A673 (cell line): ENCODE measurements at regions not wholly inside any gene's neighbourhood (a gene's known extent, or its start where the extent isn't known, plus 50 kb on each side); places are given as distances from the start of the nearest gene placed in this dataset.

ENCODE experiments used
- BruUV-seq: library from RNA; stranded (reverse); fragments of 400-500 nt; replicated peaks from 2 replicates; lab custom pipeline; 2021; lab: Mats Ljungman, UMichigan
- CTCF ChIA-PET: fragments of 300-600 bp; sonication (Branson Sonifier 250); formaldehyde crosslinking; loops from one replicate; lab custom pipeline; 2022; ENCODE audit warnings: antibody characterized with exemption; lab: Charles Lee
- POLR2A ChIA-PET: fragments of 300-600 bp; sonication (Branson Sonifier 250); formaldehyde crosslinking; loops from one replicate; lab custom pipeline; 2022; ENCODE audit warnings: antibody characterized with exemption; ENCODE audit not compliant: low non-redundant PET; lab: Charles Lee
- DNase-seq: peaks from one replicate; pipeline ENCODE4 v3.0.0-alpha.2; 2015; ENCODE audit warnings: low spot score
- H3K27ac ChIP-seq: fragments of 200-600 bp; sonication (generic); 2 replicates; pipeline ENCODE4 v1.5.1; 2016; ENCODE audit warnings: mixed run types, low read depth, mild to moderate bottlenecking, mixed read lengths, antibody characterized with exemption, low read length; ENCODE audit not compliant: poor library complexity, severe bottlenecking
- H3K27me3 ChIP-seq: fragments of 200-600 bp; sonication (generic); replicated peaks from 2 replicates; pipeline ENCODE4 v1.6.1; 2017; ENCODE audit warnings: mixed run types, low read depth, mild to moderate bottlenecking, mixed read lengths, antibody characterized with exemption, low read length; ENCODE audit not compliant: insufficient read depth, poor library complexity
- H3K36me3 ChIP-seq: fragments of 200-600 bp; sonication (generic); 2 replicates; pipeline ENCODE4 v1.6.1; 2016; ENCODE audit warnings: mixed run types, mild to moderate bottlenecking, mixed read lengths, antibody characterized with exemption, low read length; ENCODE audit not compliant: insufficient read depth, poor library complexity, severe bottlenecking
- H3K4me1 ChIP-seq: fragments of 200-600 bp; sonication (generic); 2 replicates; pipeline ENCODE4 v1.6.1; 2017; ENCODE audit warnings: mixed run types, mild to moderate bottlenecking, mixed read lengths, antibody characterized with exemption, low read length; ENCODE audit not compliant: insufficient read depth, poor library complexity, severe bottlenecking
- H3K4me3 ChIP-seq: fragments of 200-600 bp; sonication (generic); 2 replicates; pipeline ENCODE4 v1.5.1; 2016; ENCODE audit warnings: low read depth, mixed run types, mild to moderate bottlenecking, mixed read lengths, low read length; ENCODE audit not compliant: poor library complexity, severe bottlenecking
- H3K9me3 ChIP-seq: fragments of 200-600 bp; sonication (generic); 2 replicates; pipeline ENCODE4 v1.6.1; 2016; ENCODE audit warnings: mixed run types, low read depth, mild to moderate bottlenecking, mixed read lengths, antibody characterized with exemption, low read length; ENCODE audit not compliant: poor library complexity, severe bottlenecking
- EZH2 ChIP-seq: fragments of 200-600 bp; sonication (generic); IDR thresholded peaks from 2 replicates; pipeline ENCODE4 v1.6.1; 2017; ENCODE audit warnings: borderline replicate concordance, low read depth, mild to moderate bottlenecking, mixed read lengths, antibody characterized with exemption, low read length; ENCODE audit not compliant: poor library complexity, severe bottlenecking
- intact Hi-C: fragments of 100-400 bp; cut with micrococcal nuclease; formaldehyde crosslinking; loops from one replicate; pipeline ENCODE4 v1.10.0; 2022; ENCODE audit not compliant: unreplicated experiment
- TF ChIP-seq, protein P1 (sequence below): fragments of 300-800, 200-600 bp; sonication (generic); conservative IDR thresholded peaks from 2 replicates; pipeline ENCODE4 v1.5.1; 2017; ENCODE audit warnings: low read depth, mild to moderate bottlenecking, antibody characterized with exemption, low read length, moderate library complexity, mixed read lengths

DNA sequence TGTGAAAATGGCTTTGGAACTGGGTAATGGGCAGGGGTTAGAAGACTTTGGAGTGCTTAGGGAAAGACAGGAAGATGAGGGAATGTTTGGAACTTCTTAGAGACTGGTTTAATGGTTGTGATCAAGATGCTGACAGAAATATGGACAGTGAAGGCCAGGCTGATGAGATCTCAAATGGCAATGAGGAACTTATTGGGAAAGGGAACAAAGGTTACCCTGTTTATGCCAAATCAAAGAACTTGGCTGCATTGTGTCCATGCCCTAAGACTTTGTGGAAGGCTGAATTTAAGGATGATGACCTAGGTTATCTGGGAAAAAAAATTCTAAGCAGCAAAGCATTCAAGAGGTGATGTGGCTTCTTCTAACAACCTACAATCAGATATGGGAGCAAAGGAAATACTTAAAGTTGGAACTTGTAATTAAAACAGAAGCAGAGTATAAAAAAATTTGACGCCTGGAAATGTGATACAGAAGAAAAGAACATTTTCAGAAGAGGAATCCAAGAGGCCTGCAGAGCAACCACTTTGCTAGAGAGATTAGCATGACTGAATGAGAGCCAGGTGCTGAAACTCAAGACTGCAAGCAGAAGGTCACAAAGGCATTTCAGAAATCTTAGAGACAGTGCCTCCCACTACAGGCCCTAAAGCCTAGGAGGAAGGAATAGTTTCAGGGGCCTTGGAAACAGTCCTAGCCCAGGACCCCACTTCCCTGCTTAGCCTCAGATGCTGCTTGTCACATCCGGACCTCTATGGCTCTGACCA lies 65.6 kb upstream of the FLRT2 start:
- Histone ChIP-seq H3K36me3 (no peaks in the 10 kb centered on the region), H3K9me3 (no peaks in the 10 kb centered on the region), H3K4me3 (no peak overlapping the region), H3K4me1 (no peaks in the 10 kb centered on the region), H3K27me3 (no peaks in the 10 kb centered on the region), H3K27ac (no peak overlapping the region)
- no TSS peak for BruUV-seq
- ChIA-PET CTCF (no interaction called here), POLR2A (no interaction called here)
- no peak for DNase-seq
- intact Hi-C loops, result no loop called here
- TF ChIP-seq, protein P1, sequence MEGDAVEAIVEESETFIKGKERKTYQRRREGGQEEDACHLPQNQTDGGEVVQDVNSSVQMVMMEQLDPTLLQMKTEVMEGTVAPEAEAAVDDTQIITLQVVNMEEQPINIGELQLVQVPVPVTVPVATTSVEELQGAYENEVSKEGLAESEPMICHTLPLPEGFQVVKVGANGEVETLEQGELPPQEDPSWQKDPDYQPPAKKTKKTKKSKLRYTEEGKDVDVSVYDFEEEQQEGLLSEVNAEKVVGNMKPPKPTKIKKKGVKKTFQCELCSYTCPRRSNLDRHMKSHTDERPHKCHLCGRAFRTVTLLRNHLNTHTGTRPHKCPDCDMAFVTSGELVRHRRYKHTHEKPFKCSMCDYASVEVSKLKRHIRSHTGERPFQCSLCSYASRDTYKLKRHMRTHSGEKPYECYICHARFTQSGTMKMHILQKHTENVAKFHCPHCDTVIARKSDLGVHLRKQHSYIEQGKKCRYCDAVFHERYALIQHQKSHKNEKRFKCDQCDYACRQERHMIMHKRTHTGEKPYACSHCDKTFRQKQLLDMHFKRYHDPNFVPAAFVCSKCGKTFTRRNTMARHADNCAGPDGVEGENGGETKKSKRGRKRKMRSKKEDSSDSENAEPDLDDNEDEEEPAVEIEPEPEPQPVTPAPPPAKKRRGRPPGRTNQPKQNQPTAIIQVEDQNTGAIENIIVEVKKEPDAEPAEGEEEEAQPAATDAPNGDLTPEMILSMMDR, result no peak
- TF ChIP-seq EZH2, result no peak

DNA sequence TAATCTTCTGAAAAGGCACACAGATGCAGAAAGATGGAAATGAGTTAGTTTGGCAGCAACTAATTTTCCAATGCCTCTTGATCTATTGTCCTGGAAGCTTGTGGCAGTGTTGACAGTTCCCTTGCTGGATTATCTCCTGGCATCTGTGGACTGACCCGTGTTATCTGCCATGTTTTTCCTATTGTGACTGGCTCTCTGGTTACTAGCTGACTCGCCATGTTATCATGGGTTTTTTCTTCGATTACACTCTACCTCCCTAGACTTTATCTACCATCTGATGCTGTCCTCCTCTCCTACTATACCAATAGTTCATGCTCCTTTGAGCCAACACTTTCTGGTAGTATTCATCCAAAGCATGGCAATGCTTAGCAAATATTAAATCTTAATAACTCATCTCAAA lies 63.3 kb upstream of the FLRT2 start:
- no peak overlapping the region for H3K4me3 ChIP-seq
- no peaks in the 10 kb centered on the region for H3K36me3 ChIP-seq
- no peaks in the 10 kb centered on the region for H3K27me3 ChIP-seq
- ChIA-PET POLR2A (no interaction called here), CTCF (no interaction called here)
- H3K27ac ChIP-seq, result no peak overlapping the region
- H3K9me3 ChIP-seq, result no peaks in the 10 kb centered on the region
- intact Hi-C loops, result no loop called here
- TF ChIP-seq, protein P1, result no peak
- TF ChIP-seq EZH2, result no peak
- BruUV-seq, result no TSS peak
- DNase-seq, result no peak
- no peaks in the 10 kb centered on the region for H3K4me1 ChIP-seq

DNA sequence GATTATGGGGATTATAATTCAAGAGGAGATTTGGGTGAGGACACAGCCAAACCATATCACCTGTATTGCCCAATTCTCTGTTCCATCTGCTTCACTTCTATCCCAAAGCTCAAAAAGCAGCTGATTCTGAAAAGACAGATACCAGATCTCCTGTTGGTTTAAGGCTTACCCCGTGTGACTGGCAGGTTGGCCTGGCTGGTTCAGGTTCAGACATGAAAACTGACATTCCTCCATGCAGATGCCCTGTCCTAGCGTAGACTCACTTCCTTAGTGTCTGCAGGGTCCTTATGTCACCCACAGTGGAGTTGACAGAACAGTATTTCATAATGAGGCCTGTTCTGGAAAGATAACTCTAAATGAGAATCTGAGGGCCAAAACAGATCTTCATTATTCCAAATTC lies 61.1 kb upstream of the FLRT2 start:
- ChIA-PET POLR2A (no interaction called here), CTCF (no interaction called here)
- no TSS peak for BruUV-seq
- Histone ChIP-seq H3K9me3 (no peaks in the 10 kb centered on the region), H3K36me3 (no peaks in the 10 kb centered on the region), H3K27me3 (no peaks in the 10 kb centered on the region), H3K4me1 (peaks cover 4% of the 10 kb centered on the region), H3K4me3 (no peak overlapping the region), H3K27ac (no peak overlapping the region)
- TF ChIP-seq EZH2, result no peak
- TF ChIP-seq, protein P1, result no peak
- DNase-seq, result no peak
- intact Hi-C loops, result no loop called here
